Type B pancreatic cell (in vitro differentiated cells): ENCODE measurements at regions not wholly inside any gene's neighbourhood (a gene's known extent, or its start where the extent isn't known, plus 50 kb on each side); places are given as distances from the start of the nearest gene placed in this dataset.
A peak's percentile ranks its signal among the peaks of the same experiment; 100 is the strongest.

ENCODE experiments used
- DNase-seq: peaks from one replicate; pipeline ENCODE4 v3.0.0; 2021; ENCODE audit warnings: mixed read lengths; ENCODE audit not compliant: unreplicated experiment; ENCODE audit errors: extremely low spot score
- H3K27ac Mint-ChIP-seq: 2 replicates; pipeline ENCODE4 v1.8.0; 2021; ENCODE audit warnings: mild to moderate bottlenecking, mixed read lengths
- H3K27me3 Mint-ChIP-seq: 2 replicates; pipeline ENCODE4 v1.8.0; 2021; ENCODE audit warnings: mixed read lengths
- H3K36me3 Mint-ChIP-seq: 2 replicates; pipeline ENCODE4 v1.8.0; 2021; ENCODE audit warnings: mixed read lengths
- H3K4me1 Mint-ChIP-seq: one replicate; pipeline ENCODE4 v1.8.0; 2021; ENCODE audit warnings: mixed read lengths; ENCODE audit not compliant: unreplicated experiment
- H3K4me3 Mint-ChIP-seq: 2 replicates; pipeline ENCODE4 v1.8.0; 2021; ENCODE audit warnings: mild to moderate bottlenecking, mixed read lengths
- H3K9me3 Mint-ChIP-seq: 2 replicates; pipeline ENCODE4 v1.8.0; 2021; ENCODE audit warnings: mixed read lengths
- TF ChIP-seq, protein P1 (sequence below): fragments of 200-600 bp; sonication (generic); conservative IDR thresholded peaks from 2 replicates; pipeline ENCODE4 v1.5.0; 2021; ENCODE audit warnings: antibody characterized with exemption, mild to moderate bottlenecking

DNA sequence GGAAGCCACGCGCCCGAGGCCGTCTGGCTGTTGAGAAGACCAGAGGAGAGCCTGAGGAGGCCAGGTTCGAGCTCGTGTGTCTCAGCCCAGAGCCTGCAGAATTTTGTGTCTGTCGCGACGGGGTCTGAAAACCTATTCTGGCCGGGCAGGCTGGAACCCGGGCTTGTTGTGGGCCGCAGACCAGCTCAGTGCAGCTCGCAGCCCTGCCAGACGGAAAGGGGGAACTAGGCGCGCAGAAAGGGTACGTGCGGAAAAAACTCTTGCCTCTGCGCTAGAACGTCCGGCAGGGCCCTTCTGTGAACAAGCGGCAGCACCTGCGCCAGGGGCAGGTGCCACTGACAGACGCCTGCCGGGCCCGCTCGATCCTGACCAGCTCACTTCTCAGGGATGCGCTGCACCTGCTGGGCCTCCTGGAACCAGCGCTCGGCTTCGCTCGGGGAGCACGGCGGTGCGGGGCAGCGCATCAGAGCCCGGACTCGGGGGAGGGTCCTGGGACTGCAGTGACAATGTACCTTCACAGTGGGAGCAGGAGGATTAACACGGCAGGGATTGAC is 409.3 kb downstream of the BRD1 start:
- no peaks in the 10 kb centered on the region for H3K9me3 Mint-ChIP-seq
- no peaks in the 10 kb centered on the region for H3K4me1 Mint-ChIP-seq

DNA sequence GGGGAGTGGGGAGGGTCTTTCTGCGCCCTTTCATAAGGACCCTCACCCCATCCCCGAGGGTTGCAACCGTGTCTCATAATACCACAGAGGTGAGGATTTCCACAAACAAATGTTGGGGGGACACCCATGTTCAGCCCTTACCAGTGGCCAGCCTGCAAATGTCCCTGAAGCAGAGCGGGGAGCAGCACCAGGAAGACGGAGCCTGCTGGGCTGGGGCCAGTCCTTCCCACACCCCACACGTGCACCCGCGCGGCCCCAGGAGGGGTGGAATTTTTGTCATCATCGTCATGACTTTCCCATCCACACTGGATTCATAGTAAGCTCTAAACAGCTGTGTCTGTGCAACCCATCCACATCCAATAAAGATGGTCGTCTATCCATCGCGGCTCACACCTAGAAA is 409.8 kb downstream of the BRD1 start:
- peak; percentile 47 for DNase-seq
- Mint-ChIP-seq H3K4me1 (no peaks in the 10 kb centered on the region), H3K36me3 (no peaks in the 10 kb centered on the region), H3K4me3 (no peak overlapping the region), H3K9me3 (no peaks in the 10 kb centered on the region), H3K27ac (no peak overlapping the region), H3K27me3 (peaks cover 29% of the 10 kb centered on the region)
- TF ChIP-seq, protein P1, sequence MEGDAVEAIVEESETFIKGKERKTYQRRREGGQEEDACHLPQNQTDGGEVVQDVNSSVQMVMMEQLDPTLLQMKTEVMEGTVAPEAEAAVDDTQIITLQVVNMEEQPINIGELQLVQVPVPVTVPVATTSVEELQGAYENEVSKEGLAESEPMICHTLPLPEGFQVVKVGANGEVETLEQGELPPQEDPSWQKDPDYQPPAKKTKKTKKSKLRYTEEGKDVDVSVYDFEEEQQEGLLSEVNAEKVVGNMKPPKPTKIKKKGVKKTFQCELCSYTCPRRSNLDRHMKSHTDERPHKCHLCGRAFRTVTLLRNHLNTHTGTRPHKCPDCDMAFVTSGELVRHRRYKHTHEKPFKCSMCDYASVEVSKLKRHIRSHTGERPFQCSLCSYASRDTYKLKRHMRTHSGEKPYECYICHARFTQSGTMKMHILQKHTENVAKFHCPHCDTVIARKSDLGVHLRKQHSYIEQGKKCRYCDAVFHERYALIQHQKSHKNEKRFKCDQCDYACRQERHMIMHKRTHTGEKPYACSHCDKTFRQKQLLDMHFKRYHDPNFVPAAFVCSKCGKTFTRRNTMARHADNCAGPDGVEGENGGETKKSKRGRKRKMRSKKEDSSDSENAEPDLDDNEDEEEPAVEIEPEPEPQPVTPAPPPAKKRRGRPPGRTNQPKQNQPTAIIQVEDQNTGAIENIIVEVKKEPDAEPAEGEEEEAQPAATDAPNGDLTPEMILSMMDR, result no peak

More for the DNA sequence above, 409.3 kb downstream of the BRD1 start:
- Mint-ChIP-seq H3K27me3 (peaks cover 25% of the 10 kb centered on the region), H3K4me3 (no peak overlapping the region), H3K27ac (no peak overlapping the region), H3K36me3 (no peaks in the 10 kb centered on the region)
- TF ChIP-seq, protein P1, result no peak
- DNase-seq, result peak; percentile 66

DNA sequence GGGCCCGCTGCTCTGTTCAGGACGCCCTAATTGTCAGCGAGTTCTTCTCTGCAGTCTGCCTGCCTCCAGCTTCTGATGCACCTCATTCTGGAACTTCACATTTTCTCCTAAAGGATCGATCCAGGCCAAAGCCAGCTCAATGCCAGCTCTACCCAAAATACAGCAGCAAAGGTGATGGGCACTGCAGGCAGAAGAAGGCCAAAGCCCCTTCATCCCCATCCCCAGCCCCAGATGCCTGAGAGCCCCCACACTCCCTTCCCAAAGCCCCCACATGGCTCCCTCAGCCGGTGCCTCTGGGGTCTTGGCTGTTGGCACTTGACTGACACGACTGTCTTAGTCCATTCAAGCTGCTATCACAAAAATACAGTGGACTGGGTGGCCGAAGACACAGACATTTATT is 410.3 kb downstream of the BRD1 start:
- TF ChIP-seq, protein P1, result no peak
- H3K4me1 Mint-ChIP-seq, result no peaks in the 10 kb centered on the region
- no peak overlapping the region for H3K4me3 Mint-ChIP-seq
- no peaks in the 10 kb centered on the region for H3K9me3 Mint-ChIP-seq
- no peaks in the 10 kb centered on the region for H3K36me3 Mint-ChIP-seq
- DNase-seq, result no peak
- H3K27me3 Mint-ChIP-seq, result peaks cover 28% of the 10 kb centered on the region
- no peak overlapping the region for H3K27ac Mint-ChIP-seq

DNA sequence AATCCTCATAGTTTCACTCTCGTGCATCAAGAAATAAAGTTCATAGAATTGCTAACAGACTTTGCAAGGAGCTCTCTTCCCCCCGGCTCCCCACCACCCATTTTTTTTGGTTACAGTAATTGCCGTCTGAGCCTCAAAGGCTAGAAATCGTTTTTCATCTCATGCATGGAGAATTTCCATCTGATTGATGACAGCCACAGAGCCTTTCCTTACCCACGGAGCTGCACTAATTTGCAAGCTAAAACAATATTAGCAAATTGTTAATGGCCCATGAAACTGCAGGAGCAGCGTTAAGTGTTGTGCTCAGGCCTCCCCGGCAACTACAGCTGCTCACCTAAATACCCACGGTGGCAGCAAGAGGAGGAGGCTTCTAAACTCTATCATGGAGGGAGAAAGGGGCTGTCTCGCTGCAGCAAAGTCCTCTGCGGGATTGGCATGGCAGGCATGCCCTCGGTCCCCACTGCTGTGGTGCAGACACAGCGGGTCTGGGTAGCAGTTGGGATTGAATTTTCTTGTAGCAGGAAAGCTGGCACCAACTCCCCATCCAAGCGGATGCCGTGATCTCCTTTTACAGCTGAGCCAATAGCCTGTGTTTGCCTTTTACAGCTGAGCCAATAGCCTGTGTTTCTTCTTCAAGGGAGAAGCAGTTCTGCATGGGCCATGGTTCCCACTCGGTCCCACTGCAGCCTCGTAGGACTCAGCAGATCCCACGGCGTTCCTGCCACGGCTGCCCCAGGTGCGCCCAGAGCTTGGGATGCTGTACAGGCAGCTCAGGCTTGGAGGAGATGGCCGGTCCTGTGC is 412.3 kb downstream of the BRD1 start:
- Mint-ChIP-seq H3K4me3 (no peak overlapping the region), H3K36me3 (no peaks in the 10 kb centered on the region), H3K9me3 (no peaks in the 10 kb centered on the region), H3K27me3 (peaks cover 25% of the 10 kb centered on the region), H3K4me1 (no peaks in the 10 kb centered on the region), H3K27ac (no peak overlapping the region)
- TF ChIP-seq, protein P1, result no peak
- DNase-seq, result no peak

DNA sequence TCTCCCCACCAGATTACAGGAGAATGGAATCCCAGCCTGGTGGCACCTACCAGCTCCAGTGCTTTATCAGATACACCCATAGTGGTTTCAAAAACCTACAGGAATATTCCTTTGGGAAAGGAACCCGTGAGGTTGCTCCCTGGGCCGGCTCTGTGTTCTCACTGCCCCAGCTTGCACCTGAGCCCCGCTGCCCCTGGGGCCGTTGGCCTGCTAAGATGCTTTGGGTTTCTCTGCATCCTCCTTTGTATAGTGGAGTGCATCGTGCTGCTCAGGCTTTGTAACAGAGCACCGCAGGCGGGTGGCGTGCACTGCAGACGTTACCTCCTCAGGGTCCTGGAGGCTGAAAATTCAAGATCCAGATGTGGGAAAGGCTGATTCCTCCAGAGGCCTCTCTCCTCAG is 414.1 kb downstream of the BRD1 start:
- peak; percentile 36 for DNase-seq
- Mint-ChIP-seq H3K27me3 (peaks cover 37% of the 10 kb centered on the region), H3K36me3 (no peaks in the 10 kb centered on the region)

More for the DNA sequence above, 414.1 kb downstream of the BRD1 start:
- Mint-ChIP-seq H3K4me3 (no peak overlapping the region), H3K27ac (no peak overlapping the region), H3K4me1 (no peaks in the 10 kb centered on the region), H3K9me3 (no peaks in the 10 kb centered on the region)
- TF ChIP-seq, protein P1, result no peak
